Stimulated activated CD4-positive, alpha-beta T cell treated with anti-CD3 and anti-CD28 coated beads, TNF-alpha, amount 100 ng/mL, for 4 hours (primary cell): ENCODE measurements at regions not wholly inside any gene's neighbourhood (a gene's known extent, or its start where the extent isn't known, plus 50 kb on each side); places are given as distances from the start of the nearest gene placed in this dataset.

Experiments
- DNase-seq, 3 experiments: peaks; one replicate each; pipeline ENCODE4 v3.0.0-alpha.2; 2020; ENCODE audit warnings: low read depth in 3 of 3

GRCh38 chr10:128661404-128662197 is 535.4 kb upstream of the MKI67 start:
- DNase-seq, result no peak

GRCh38 chr10:128662520-128662919 is 536.3 kb upstream of the MKI67 start:
- no peak for DNase-seq

- DNase-seq, result no peak
Observed at GRCh38 chr10:128664729-128665128, 538.5 kb upstream of the MKI67 start.

GRCh38 chr10:128675405-128675804 is 549.2 kb upstream of the MKI67 start:
- no peak for DNase-seq

- no peak for DNase-seq
Observed at GRCh38 chr10:128680116-128680515, 553.9 kb upstream of the MKI67 start.

- DNase-seq, result no peak
Observed at GRCh38 chr10:128684215-128684614, 558.0 kb upstream of the MKI67 start.

- DNase-seq, result no peak
Observed at GRCh38 chr10:128686630-128687278, 560.5 kb upstream of the MKI67 start.

GRCh38 chr10:128687408-128687807 is 561.2 kb upstream of the MKI67 start:
- no peak for DNase-seq

GRCh38 chr10:128687927-128688549 is 561.8 kb upstream of the MKI67 start:
- DNase-seq, result no peak

GRCh38 chr10:128689667-128690066 is 563.4 kb upstream of the MKI67 start:
- DNase-seq, result no peak

GRCh38 chr10:128693493-128694131 is 567.4 kb upstream of the MKI67 start:
- no peak for DNase-seq

- no peak for DNase-seq
Observed at GRCh38 chr10:128694168-128694850, 568.1 kb upstream of the MKI67 start.

- DNase-seq, result no peak
Observed at GRCh38 chr10:128694851-128695725, 568.9 kb upstream of the MKI67 start.

- no peak for DNase-seq
Observed at GRCh38 chr10:128695931-128696330, 569.7 kb upstream of the MKI67 start.

- no peak for DNase-seq
Observed at GRCh38 chr10:128697437-128697836, 571.2 kb upstream of the MKI67 start.

- no peak for DNase-seq
Observed at GRCh38 chr10:128701381-128701780, 575.2 kb upstream of the MKI67 start.

- no peak for DNase-seq
Observed at GRCh38 chr10:128701837-128702236, 575.6 kb upstream of the MKI67 start.

- no peak for DNase-seq
Observed at GRCh38 chr10:128704716-128705115, 578.5 kb upstream of the MKI67 start.

GRCh38 chr10:128708182-128708581 is 582.0 kb upstream of the MKI67 start:
- DNase-seq, result no peak

GRCh38 chr10:128709686-128710085 is 583.5 kb upstream of the MKI67 start:
- DNase-seq, result no peak
